ENCODE measurements at regions not wholly inside any gene's neighbourhood (a gene's known extent, or its start where the extent isn't known, plus 50 kb on each side); places are given as distances from the start of the nearest gene placed in this dataset.
A peak's percentile ranks its signal among the peaks of the same experiment; 100 is the strongest.

DNA sequence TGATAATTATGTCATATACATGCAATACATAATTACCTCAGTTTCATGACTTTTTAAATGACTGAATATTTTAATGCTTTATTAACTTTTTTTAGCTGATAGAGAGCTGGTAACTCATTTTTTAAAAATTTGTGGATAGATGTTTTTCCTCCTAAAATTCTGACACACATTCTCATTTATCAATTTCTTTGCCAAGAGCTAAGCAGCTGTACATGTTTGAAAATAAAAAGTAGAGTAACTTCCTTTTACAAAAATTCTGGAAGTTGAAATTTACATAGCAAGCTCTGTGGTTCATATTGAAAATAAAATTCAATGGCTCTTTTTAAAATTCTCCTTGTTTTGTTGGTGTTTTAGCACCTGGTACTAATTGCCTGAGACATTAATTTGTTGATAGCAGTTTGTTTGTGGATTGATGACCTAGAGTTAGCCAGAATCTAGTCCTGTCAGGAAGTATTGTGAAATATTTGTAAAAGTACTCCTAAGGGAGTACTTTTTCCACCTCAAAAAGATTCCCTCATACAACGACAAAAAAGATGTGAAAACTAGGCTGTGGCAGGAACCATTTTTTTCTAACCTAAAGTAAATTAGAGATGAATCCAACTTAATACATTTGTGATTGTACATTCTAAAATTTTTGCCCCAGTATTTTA is 621.8 kb downstream of the BCKDHB start:
- H3K4me1 ChIP-seq (ENCODE audit: insufficient read depth): peaks cover 7% of the 10 kb centered on the region
- WGBS (ENCODE audit: low lambda C conversion rate, missing lambda C conversion rate): 21% methylated on average over 1 of the region's 1 CpG
- no peaks in the 10 kb centered on the region for H3K36me3 ChIP-seq (replicated peaks; ENCODE audit: insufficient read depth, low read depth)
- no peak overlapping the region for H3K27ac ChIP-seq
- H4K20me1 ChIP-seq (ENCODE audit: insufficient read depth, poor library complexity, severe bottlenecking): no peaks in the 10 kb centered on the region
- H3K79me2 ChIP-seq: no peaks in the 10 kb centered on the region
- no peak overlapping the region for H3K4me3 ChIP-seq
- H2AFZ ChIP-seq: no peak overlapping the region
- no peaks in the 10 kb centered on the region for H3K9me3 ChIP-seq (ENCODE audit: low read depth)
- H3K27me3 ChIP-seq: no peaks in the 10 kb centered on the region
- DNase-seq (ENCODE audit: low spot score): no peak
- H3K4me2 ChIP-seq: no peak overlapping the region
- no peaks in the 10 kb centered on the region for H3K9me2 ChIP-seq (replicated peaks; ENCODE audit: insufficient read depth)
- no peak for TF ChIP-seq EZH2 (IDR thresholded peaks at IDR 0.05; ENCODE audit: borderline replicate concordance)
- TF ChIP-seq, protein P1, sequence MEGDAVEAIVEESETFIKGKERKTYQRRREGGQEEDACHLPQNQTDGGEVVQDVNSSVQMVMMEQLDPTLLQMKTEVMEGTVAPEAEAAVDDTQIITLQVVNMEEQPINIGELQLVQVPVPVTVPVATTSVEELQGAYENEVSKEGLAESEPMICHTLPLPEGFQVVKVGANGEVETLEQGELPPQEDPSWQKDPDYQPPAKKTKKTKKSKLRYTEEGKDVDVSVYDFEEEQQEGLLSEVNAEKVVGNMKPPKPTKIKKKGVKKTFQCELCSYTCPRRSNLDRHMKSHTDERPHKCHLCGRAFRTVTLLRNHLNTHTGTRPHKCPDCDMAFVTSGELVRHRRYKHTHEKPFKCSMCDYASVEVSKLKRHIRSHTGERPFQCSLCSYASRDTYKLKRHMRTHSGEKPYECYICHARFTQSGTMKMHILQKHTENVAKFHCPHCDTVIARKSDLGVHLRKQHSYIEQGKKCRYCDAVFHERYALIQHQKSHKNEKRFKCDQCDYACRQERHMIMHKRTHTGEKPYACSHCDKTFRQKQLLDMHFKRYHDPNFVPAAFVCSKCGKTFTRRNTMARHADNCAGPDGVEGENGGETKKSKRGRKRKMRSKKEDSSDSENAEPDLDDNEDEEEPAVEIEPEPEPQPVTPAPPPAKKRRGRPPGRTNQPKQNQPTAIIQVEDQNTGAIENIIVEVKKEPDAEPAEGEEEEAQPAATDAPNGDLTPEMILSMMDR (IDR thresholded peaks at IDR 0.05; ENCODE audit: poor library complexity): no peak
- no peak for TF ChIP-seq EZH2phosphoT487 (IDR thresholded peaks at IDR 0.05; ENCODE audit: low read depth, severe bottlenecking, unreplicated experiment)

DNA sequence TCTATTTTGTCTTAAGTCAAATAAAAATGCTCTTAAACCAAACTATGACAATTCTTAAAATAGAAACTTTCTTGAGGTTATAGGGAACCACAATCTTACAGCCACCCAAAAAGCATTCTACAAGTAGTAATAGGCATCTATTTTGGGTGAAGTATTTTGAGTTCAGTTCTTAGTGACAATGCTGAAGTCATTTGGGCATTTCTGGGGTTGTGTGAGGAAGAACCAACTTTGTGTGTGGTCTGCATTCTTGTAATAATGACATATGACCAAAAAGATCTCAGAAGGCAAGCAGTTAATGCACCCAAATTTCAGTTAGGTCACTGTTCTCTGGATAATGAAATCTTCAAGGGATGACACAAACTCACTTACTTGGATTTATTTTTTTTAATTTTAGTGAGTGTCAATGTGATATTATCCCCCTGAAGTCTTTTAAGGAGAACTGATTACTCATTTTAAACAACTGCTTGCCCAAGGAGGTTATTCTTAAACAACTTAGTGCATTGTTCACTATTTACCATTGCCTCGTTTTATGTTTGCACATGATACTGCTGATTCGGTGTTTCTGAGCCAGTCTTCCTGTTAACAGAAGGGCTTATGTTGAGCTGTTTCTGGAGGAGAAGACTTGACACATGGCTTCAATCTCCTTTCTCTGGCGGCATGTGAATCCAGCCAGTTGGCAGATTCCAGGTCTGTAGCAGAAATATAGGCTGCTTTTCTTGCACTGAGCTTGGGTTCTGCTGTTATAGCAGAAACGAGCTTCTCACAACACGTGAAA is 618.9 kb downstream of the BCKDHB start:
- Histone ChIP-seq H3K9me2 (replicated peaks; ENCODE audit: insufficient read depth) (no peaks in the 10 kb centered on the region), H4K20me1 (ENCODE audit: insufficient read depth, poor library complexity, severe bottlenecking) (no peaks in the 10 kb centered on the region), H3K4me3 (no peak overlapping the region), H3K27ac (no peak overlapping the region), H3K79me2 (no peaks in the 10 kb centered on the region), H3K27me3 (no peaks in the 10 kb centered on the region), H3K4me2 (peak overlapping the region; percentile 52), H3K36me3 (replicated peaks; ENCODE audit: insufficient read depth, low read depth) (no peaks in the 10 kb centered on the region), H2AFZ (peak overlapping the region; percentile 5), H3K9me3 (ENCODE audit: low read depth) (no peaks in the 10 kb centered on the region), H3K4me1 (ENCODE audit: insufficient read depth) (peaks cover 7% of the 10 kb centered on the region)
- no peak for TF ChIP-seq EZH2 (IDR thresholded peaks at IDR 0.05; ENCODE audit: borderline replicate concordance)
- 31% methylated on average over 5 of the region's 5 CpGs for WGBS (ENCODE audit: low lambda C conversion rate, missing lambda C conversion rate)
- DNase-seq (ENCODE audit: low spot score): peak; percentile 18

DNA sequence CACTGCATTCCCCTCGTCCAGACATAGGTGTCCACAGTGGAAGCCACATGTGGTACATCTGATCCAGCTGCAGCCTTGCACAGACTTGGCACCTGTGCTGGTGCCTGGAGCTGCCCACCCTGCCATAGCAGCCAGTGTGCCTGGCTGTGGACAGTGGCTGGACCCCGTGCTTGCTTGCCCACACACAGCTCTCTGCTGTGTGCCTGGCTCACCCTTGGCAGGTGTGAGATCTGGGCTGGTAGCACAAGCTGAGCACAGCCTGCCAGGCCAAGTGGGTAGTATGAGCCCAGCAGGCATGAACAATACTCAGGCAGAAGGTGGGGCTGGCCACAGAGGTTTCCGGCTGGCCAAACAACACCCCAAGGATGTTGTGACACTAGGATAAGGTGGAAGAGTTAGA is 614.4 kb downstream of the BCKDHB start:
- no peak for DNase-seq (ENCODE audit: low spot score)
- Histone ChIP-seq H3K9me3 (ENCODE audit: low read depth) (no peaks in the 10 kb centered on the region), H3K27ac (no peak overlapping the region), H3K4me3 (no peak overlapping the region), H3K79me2 (no peaks in the 10 kb centered on the region), H3K9me2 (replicated peaks; ENCODE audit: insufficient read depth) (no peaks in the 10 kb centered on the region), H4K20me1 (ENCODE audit: insufficient read depth, poor library complexity, severe bottlenecking) (no peaks in the 10 kb centered on the region), H3K27me3 (no peaks in the 10 kb centered on the region), H3K4me2 (no peak overlapping the region), H2AFZ (no peak overlapping the region), H3K36me3 (replicated peaks; ENCODE audit: insufficient read depth, low read depth) (no peaks in the 10 kb centered on the region), H3K4me1 (ENCODE audit: insufficient read depth) (peaks cover 6% of the 10 kb centered on the region)
- TF ChIP-seq EZH2phosphoT487 (IDR thresholded peaks at IDR 0.05; ENCODE audit: low read depth, severe bottlenecking, unreplicated experiment) (no peak), EZH2 (IDR thresholded peaks at IDR 0.05; ENCODE audit: borderline replicate concordance) (no peak)
- TF ChIP-seq, protein P1 (IDR thresholded peaks at IDR 0.05; ENCODE audit: poor library complexity): no peak
- 88% methylated on average over 3 of the region's 3 CpGs for WGBS (ENCODE audit: low lambda C conversion rate, missing lambda C conversion rate)

DNA sequence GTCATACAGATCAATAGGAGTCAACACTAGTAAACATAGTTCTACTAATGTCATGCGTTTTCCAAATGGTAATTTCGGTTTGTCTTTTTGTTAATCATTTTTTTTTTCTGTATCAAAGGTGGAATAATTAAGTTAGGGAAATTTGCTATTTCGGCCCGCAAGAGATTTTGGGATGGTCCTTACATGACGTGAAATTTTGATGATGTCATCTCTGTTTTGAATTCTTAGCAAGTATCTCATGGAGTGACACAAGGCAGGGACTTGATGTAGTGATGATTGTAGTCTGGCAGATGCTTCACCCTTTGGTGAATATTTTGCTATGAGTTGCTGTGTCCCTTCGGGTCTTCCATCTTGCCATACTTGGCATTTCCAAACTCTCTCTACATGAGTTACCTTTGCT is 608.0 kb downstream of the BCKDHB start:
- no peak overlapping the region for H3K27ac ChIP-seq
- 83% methylated on average over 6 of the region's 6 CpGs for WGBS (ENCODE audit: low lambda C conversion rate, missing lambda C conversion rate)
- no peak overlapping the region for H2AFZ ChIP-seq
- H3K9me3 ChIP-seq (ENCODE audit: low read depth): no peaks in the 10 kb centered on the region
- no peaks in the 10 kb centered on the region for H3K27me3 ChIP-seq
- no peaks in the 10 kb centered on the region for H3K9me2 ChIP-seq (replicated peaks; ENCODE audit: insufficient read depth)
- no peaks in the 10 kb centered on the region for H3K36me3 ChIP-seq (replicated peaks; ENCODE audit: insufficient read depth, low read depth)
- no peak for TF ChIP-seq EZH2phosphoT487 (IDR thresholded peaks at IDR 0.05; ENCODE audit: low read depth, severe bottlenecking, unreplicated experiment)
- TF ChIP-seq, protein P1 (IDR thresholded peaks at IDR 0.05; ENCODE audit: poor library complexity): no peak
- TF ChIP-seq EZH2 (IDR thresholded peaks at IDR 0.05; ENCODE audit: borderline replicate concordance): no peak
- H3K4me1 ChIP-seq (ENCODE audit: insufficient read depth): no peaks in the 10 kb centered on the region
- DNase-seq (ENCODE audit: low spot score): no peak
- H3K4me3 ChIP-seq: no peak overlapping the region
- H4K20me1 ChIP-seq (ENCODE audit: insufficient read depth, poor library complexity, severe bottlenecking): no peaks in the 10 kb centered on the region
- H3K79me2 ChIP-seq: no peaks in the 10 kb centered on the region
- no peak overlapping the region for H3K4me2 ChIP-seq

Data from hepatocyte (in vitro differentiated cells).